Mucosa of descending colon (tissue), 3 donors: ENCODE measurements at regions not wholly inside any gene's neighbourhood (a gene's known extent, or its start where the extent isn't known, plus 50 kb on each side); places are given as distances from the start of the nearest gene placed in this dataset.
A peak's percentile ranks its signal among the peaks of the same experiment; 100 is the strongest.

Source experiments
- ATAC-seq: fragments of 200-7000 bp; cut with Tn5 transposase; one replicate; pipeline ENCODE4 v1.9.1; 2020; ENCODE audit warnings: mild to moderate bottlenecking, moderate library complexity
- DNase-seq, 3 donors: peaks; one replicate each; pipeline ENCODE4 v3.0.0-alpha.2; 2020
- H3K36me3 ChIP-seq: fragments of 200-600 bp; one replicate; pipeline ENCODE4 v1.8.0; 2021; ENCODE audit warnings: low read depth, mild to moderate bottlenecking
- H3K4me1 ChIP-seq: fragments of 200-600 bp; one replicate; pipeline ENCODE4 v1.8.0; 2021; ENCODE audit warnings: low read depth, mild to moderate bottlenecking
- H3K4me3 ChIP-seq: fragments of 200-600 bp; one replicate; pipeline ENCODE4 v1.8.0; 2021; ENCODE audit warnings: mild to moderate bottlenecking
- H3K9me3 ChIP-seq: fragments of 200-600 bp; one replicate; pipeline ENCODE4 v1.8.0; 2021; ENCODE audit warnings: mild to moderate bottlenecking
- CTCF ChIP-seq: fragments of 200-600 bp; IDR thresholded peaks from one replicate; pipeline ENCODE4 v1.8.0; 2022; ENCODE audit warnings: antibody characterized with exemption, mild to moderate bottlenecking
- intact Hi-C, 2 donors: fragments of 100-400 bp; cut with DNase I in 1 of 2; cut with micrococcal nuclease in 1 of 2; formaldehyde crosslinking; loops; one replicate each; pipeline versions ENCODE4 v1.11.0 to v1.11.1; 2022; cut with DNase I, micrococcal nuclease
- donor health status: DM: no; HTN: no; CAD: no; lungs with moderate emphysema.
- donor health status: DM: no; HTN: no; CAD: no.
- donor health status: DM: no; HTN: yes; CAD: no.

GRCh38 chr2:225124311-225125017, 82.2 kb upstream of the DOCK10 start:
- no peak for ATAC-seq
- H3K4me3 ChIP-seq: no peak overlapping the region
- H3K36me3 ChIP-seq: no peaks in the 10 kb centered on the region
- no peaks in the 10 kb centered on the region for H3K4me1 ChIP-seq
- TF ChIP-seq CTCF: no peak
- intact Hi-C loops: loop anchor here in 1 of 2 donors (10.0 kb wide), 1 partner anchor 540 kb away; no protein-coding TSS in a partner anchor
- no peak for DNase-seq
- H3K9me3 ChIP-seq: no peaks in the 10 kb centered on the region

GRCh38 chr2:225122583-225123486, 80.6 kb upstream of the DOCK10 start:
- no peaks in the 10 kb centered on the region for H3K4me1 ChIP-seq
- ATAC-seq: no peak

GRCh38 chr2:225122007-225122406, 79.7 kb upstream of the DOCK10 start:
- Histone ChIP-seq H3K9me3 (no peaks in the 10 kb centered on the region), H3K4me3 (no peak overlapping the region), H3K4me1 (no peaks in the 10 kb centered on the region), H3K36me3 (no peaks in the 10 kb centered on the region)
- no peak for TF ChIP-seq CTCF
- no peak for DNase-seq
- ATAC-seq: no peak
- intact Hi-C loops: loop anchor here in 1 of 2 donors (10.0 kb wide), 1 partner anchor 543 kb away; no protein-coding TSS in a partner anchor

More at GRCh38 chr2:225122583-225123486, 80.6 kb upstream of the DOCK10 start:
- Histone ChIP-seq H3K9me3 (no peaks in the 10 kb centered on the region), H3K36me3 (no peaks in the 10 kb centered on the region), H3K4me3 (no peak overlapping the region)
- DNase-seq: peak in 1 of 3 donors; percentile 57
- intact Hi-C loops: loop anchor here in 1 of 2 donors (10.0 kb wide), 1 partner anchor 542 kb away; no protein-coding TSS in a partner anchor
- peak; percentile 30 for TF ChIP-seq CTCF

- ATAC-seq (no peak), DNase-seq (no peak)
- H3K9me3 ChIP-seq: no peaks in the 10 kb centered on the region
- H3K36me3 ChIP-seq: no peaks in the 10 kb centered on the region
- intact Hi-C loops: loop anchor here in 1 of 2 donors (10.0 kb wide), 1 partner anchor 545 kb away; no protein-coding TSS in a partner anchor
- TF ChIP-seq CTCF: no peak
- no peaks in the 10 kb centered on the region for H3K4me1 ChIP-seq
- H3K4me3 ChIP-seq: no peak overlapping the region
Observed at GRCh38 chr2:225120186-225120585, 77.9 kb upstream of the DOCK10 start.

- Histone ChIP-seq H3K9me3 (no peaks in the 10 kb centered on the region), H3K4me1 (no peaks in the 10 kb centered on the region), H3K36me3 (no peaks in the 10 kb centered on the region), H3K4me3 (no peak overlapping the region)
- intact Hi-C loops: no loop called here
- DNase-seq: no peak
- ATAC-seq: no peak
- TF ChIP-seq CTCF: no peak
Observed at GRCh38 chr2:225117051-225117716, 74.9 kb upstream of the DOCK10 start.
